ENCODE measurements at regions not wholly inside any gene's neighbourhood (a gene's known extent, or its start where the extent isn't known, plus 50 kb on each side); places are given as distances from the start of the nearest gene placed in this dataset.
"Not testable (repeated sequence)": the region's sequence is repeated elsewhere in the genome, so short reads cannot be mapped to it uniquely, and the experiment has no call there.

- peak; percentile 60 for DNase-seq
These were observed 51.8 kb upstream of the PMAIP1 start for GRCh38 chr18:59848002-59848401.

DNA sequence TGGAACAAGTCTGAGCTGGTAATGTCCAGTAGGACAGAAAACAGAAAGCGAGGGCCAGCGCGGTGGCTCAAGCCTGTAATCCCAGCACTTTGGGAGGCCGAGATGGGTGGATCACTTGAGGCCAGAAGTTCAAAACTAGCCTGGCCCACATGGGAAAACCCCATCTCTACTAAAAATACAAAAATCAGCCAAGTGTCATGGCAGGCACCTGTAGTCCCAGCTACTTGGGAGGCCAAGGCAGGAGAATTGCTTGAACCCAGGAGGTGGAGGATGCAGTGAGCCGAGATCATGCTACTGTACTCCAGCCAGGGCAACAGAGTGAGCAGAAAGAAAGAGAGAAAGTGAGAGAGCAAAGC, 52.3 kb upstream of the PMAIP1 start:
- not testable (repeated sequence) for DNase-seq

GRCh38 chr18:59846814-59847490, 52.8 kb upstream of the PMAIP1 start:
- DNase-seq = no peak

GRCh38 chr18:59842947-59843346, 56.8 kb upstream of the PMAIP1 start:
- DNase-seq = no peak

GRCh38 chr18:59839931-59840685, 59.7 kb upstream of the PMAIP1 start:
- no peak for DNase-seq

DNA sequence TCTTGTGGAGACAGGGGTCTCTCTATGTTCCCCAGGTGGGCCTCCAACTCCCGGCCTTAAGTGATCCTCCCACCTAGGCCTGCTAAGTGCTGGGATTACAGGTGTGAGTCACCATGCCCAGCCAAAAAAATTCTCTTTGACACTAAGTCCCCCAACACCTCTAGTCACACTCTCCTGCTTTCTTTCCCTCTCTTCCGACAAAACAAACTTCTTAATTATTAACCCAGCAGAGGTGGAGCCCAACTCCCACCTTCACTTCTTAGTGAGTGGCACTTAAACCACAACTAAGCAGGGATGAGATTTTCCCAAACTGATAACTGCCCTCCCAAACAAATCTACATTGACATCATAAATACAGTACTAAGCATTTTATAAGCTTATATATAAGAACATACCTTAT, 60.5 kb upstream of the PMAIP1 start:
- DNase-seq = no peak

DNA sequence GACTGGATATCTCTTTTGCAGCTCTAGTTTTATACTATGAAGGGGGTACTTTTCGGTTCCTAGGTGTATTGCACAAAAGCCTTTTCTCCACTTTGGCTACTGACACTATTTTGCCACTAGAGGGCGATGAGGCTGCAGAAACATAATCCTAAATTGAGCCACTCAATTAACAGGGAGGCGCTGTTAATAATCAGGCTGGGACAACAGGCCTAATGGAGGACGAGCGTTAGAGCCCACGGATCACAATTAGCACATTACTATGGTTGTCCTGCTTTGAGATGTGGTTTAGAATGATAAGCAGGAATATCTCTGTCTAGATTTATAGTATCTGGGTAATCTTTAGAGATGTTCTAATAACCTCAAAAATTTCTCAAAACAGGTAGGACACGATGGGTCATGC, 62.2 kb upstream of the PMAIP1 start:
- peak; percentile 45 for DNase-seq

GRCh38 chr18:59835605-59836379, 64.0 kb upstream of the PMAIP1 start:
- DNase-seq = no peak

GRCh38 chr18:59834267-59834666, 65.5 kb upstream of the PMAIP1 start:
- DNase-seq = no peak

GRCh38 chr18:59833785-59834184, 66.0 kb upstream of the PMAIP1 start:
- DNase-seq = no peak

- DNase-seq = peak; percentile 10
These were observed 76.1 kb upstream of the PMAIP1 start for GRCh38 chr18:59823596-59824195.

DNA sequence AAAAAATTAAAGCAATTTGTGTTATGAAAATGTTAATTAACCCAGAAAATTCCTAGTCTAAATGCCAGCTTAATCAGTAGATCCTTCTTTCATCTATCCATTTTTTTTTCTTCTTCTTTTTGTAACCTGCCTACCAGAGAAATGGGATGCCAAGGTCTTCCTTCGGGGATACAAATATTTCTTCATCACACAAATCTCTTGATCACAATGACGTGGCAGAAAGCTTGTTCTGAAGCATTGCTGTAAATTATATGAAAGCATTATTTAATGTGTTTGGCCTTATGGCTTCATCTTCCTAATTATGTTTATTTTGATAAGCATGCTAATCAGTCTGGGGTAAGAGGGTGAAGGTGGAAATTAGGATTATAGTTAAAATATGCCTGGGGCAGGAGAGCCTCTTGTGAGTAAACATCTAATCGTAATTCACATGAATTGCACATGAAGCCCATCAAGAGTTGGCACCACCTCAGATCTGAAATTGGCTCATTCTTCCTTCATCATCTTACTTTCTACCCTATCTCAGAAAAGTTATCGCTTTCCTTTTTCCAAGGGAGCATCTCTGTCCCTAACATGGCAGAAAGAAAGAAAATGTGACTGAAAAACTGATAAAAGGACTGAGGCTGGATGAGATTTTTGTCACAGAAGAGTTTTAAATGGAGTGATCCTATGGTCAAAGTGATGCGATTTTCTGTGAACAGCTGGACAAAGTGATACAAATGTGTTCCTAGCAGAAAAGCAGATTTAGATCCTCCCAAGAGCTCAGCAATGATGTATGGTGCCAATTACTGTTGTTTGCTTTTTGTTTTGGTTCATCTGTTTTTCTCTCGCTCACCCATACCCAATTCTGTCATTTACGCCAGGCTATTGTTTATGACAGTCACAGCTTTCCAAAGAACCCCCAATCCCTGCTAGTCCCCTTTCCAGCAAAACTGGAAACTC, 76.9 kb upstream of the PMAIP1 start:
- no peak for DNase-seq

GRCh38 chr18:59821983-59822382, 77.8 kb upstream of the PMAIP1 start:
- DNase-seq = no peak

- DNase-seq = no peak
These were observed 79.1 kb upstream of the PMAIP1 start for GRCh38 chr18:59820663-59821062.

DNA sequence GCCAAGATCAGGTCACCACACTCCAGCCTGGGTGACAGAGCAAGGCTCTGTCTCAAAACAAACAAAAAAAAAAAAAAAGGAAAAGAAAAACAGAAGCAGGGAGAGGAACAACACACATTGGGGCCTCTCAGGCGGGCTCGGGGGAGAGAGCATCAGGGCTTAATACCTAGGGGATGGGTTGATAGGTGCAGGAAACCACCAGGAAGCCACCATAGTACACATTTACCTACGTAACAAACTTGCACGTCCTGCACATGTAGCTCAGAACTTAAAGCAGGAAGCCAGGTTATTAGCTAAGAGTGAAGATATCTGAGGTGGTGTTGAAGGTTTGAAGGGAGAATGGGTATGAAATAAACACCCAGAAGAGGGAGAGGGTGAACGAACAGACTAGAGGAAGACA, 81.0 kb upstream of the PMAIP1 start:
- no peak for DNase-seq

DNA sequence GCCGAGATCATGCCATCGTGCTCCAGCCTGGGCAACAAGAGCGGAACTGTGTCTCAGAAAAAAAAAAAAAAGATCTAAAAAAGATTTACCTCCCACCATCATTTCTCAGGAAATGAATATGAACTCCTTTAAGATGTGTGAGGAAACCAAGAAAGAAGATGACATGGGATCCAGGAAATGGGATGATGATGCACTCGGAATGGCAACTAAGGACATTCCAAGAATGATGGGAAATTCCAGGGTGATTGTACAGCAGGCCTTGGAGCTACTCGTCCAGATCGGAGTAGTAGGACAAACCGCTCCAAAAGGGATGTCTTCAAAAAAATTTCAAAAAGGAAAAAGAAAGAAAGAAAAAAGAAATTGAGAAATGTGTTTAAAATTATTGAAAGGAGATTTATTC, 84.9 kb upstream of the PMAIP1 start:
- DNase-seq = no peak

GRCh38 chr18:59813942-59814341, 85.9 kb upstream of the PMAIP1 start:
- no peak for DNase-seq

- no peak for DNase-seq
These were observed 88.9 kb upstream of the PMAIP1 start for GRCh38 chr18:59810735-59811520.

DNA sequence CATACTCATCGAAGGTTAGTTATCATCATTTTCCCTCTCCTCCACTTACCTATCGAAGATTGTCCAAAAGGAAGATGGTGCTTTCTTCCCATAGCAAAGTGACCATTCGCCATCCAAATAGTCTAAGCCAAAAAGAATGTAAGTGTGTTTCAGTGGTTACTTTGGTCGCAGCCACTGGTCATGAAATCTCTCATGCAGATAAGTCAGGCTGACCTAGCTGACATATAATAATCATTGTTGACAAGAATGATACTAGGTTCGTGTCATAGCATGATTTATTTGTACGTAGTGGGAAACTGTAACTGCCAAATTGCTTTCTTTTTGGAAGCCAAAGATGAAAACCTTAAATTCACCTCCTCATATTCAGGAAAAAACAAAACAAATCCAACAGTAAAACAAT, 89.6 kb upstream of the PMAIP1 start:
- DNase-seq = no peak

- no peak for DNase-seq
These were observed 97.8 kb upstream of the PMAIP1 start for GRCh38 chr18:59802031-59802430.

DNA sequence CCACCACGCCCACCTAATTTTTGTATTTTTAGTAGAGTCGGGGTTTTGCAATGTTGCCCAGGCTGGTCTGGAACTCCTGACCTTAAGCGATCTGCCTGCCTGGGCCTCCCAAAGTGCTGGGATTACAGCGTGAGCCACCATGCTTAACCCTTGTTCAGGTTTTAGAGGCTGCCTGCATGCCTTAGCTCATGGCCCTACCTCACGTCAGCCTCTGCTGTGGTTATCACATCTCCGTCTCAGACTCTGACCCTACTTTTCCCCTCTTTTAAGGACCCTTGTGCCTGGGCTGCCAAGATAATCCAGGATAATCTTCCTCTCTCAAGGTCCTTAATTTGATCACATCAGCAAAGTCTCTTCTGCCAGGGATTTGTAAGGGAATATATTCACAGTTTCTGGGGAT, 98.2 kb upstream of the PMAIP1 start:
- DNase-seq = no peak

DNA sequence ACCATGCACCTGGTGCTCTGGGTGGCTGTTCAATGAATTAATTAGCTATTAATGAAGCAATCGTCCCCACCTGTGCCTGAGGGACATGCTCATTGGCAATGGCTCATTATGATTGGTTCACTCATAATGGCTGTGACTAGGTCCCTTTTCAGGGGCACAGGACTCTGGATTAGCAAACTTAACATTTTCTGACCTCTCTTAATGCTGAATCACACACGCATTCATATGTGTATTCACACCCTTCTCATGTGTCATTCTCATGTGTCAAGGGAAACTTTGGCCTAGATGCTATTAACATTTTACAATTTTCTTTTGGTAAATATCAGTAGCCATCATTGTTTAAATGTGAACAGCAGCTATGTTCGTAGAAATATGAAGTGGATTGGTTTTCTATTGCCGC, 98.9 kb upstream of the PMAIP1 start:
- DNase-seq = no peak
